Mucosa of descending colon (tissue), 3 donors: ENCODE measurements at regions not wholly inside any gene's neighbourhood (a gene's known extent, or its start where the extent isn't known, plus 50 kb on each side); places are given as distances from the start of the nearest gene placed in this dataset.

ENCODE experiments used
- ATAC-seq: fragments of 200-7000 bp; cut with Tn5 transposase; one replicate; pipeline ENCODE4 v1.9.1; 2020; ENCODE audit warnings: mild to moderate bottlenecking, moderate library complexity
- DNase-seq, 3 donors: peaks; one replicate each; pipeline ENCODE4 v3.0.0-alpha.2; 2020
- H3K36me3 ChIP-seq: fragments of 200-600 bp; one replicate; pipeline ENCODE4 v1.8.0; 2021; ENCODE audit warnings: low read depth, mild to moderate bottlenecking
- H3K4me1 ChIP-seq: fragments of 200-600 bp; one replicate; pipeline ENCODE4 v1.8.0; 2021; ENCODE audit warnings: low read depth, mild to moderate bottlenecking
- H3K4me3 ChIP-seq: fragments of 200-600 bp; one replicate; pipeline ENCODE4 v1.8.0; 2021; ENCODE audit warnings: mild to moderate bottlenecking
- H3K9me3 ChIP-seq: fragments of 200-600 bp; one replicate; pipeline ENCODE4 v1.8.0; 2021; ENCODE audit warnings: mild to moderate bottlenecking
- intact Hi-C, 2 donors: fragments of 100-400 bp; cut with DNase I in 1 of 2; cut with micrococcal nuclease in 1 of 2; formaldehyde crosslinking; loops; one replicate each; pipeline versions ENCODE4 v1.11.0 to v1.11.1; 2022; cut with DNase I, micrococcal nuclease
- TF ChIP-seq, protein P1 (sequence below): fragments of 200-600 bp; IDR thresholded peaks from one replicate; pipeline ENCODE4 v1.8.0; 2022; ENCODE audit warnings: antibody characterized with exemption, mild to moderate bottlenecking
- donor health status: DM: no; HTN: no; CAD: no; lungs with moderate emphysema.
- donor health status: DM: no; HTN: no; CAD: no.
- donor health status: DM: no; HTN: yes; CAD: no.

DNA sequence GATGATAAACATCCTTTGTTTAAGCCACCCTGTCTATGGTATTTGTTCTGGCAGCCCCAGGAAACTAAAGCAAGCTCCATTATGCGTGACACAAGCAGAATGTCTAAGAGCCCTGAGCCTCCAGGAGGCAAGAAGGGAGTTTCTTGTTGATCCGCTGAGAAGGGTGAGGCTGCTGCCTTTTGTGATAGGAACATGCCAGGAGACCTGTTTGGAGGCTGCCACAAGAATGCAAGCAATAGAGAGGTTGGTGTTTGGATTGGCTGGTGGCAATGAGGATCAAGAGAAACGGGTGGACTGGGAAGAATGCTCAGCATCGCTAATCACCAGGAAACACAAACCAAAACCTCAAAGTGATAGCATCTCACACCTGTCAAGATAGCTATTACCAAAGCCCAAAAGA lies 104.8 kb downstream of the ASB7 start:
- H3K36me3 ChIP-seq: no peaks in the 10 kb centered on the region
- no peaks in the 10 kb centered on the region for H3K9me3 ChIP-seq
- DNase-seq (no peak), ATAC-seq (no peak)
- H3K4me1 ChIP-seq: no peaks in the 10 kb centered on the region
- no peak overlapping the region for H3K4me3 ChIP-seq
- TF ChIP-seq, protein P1, sequence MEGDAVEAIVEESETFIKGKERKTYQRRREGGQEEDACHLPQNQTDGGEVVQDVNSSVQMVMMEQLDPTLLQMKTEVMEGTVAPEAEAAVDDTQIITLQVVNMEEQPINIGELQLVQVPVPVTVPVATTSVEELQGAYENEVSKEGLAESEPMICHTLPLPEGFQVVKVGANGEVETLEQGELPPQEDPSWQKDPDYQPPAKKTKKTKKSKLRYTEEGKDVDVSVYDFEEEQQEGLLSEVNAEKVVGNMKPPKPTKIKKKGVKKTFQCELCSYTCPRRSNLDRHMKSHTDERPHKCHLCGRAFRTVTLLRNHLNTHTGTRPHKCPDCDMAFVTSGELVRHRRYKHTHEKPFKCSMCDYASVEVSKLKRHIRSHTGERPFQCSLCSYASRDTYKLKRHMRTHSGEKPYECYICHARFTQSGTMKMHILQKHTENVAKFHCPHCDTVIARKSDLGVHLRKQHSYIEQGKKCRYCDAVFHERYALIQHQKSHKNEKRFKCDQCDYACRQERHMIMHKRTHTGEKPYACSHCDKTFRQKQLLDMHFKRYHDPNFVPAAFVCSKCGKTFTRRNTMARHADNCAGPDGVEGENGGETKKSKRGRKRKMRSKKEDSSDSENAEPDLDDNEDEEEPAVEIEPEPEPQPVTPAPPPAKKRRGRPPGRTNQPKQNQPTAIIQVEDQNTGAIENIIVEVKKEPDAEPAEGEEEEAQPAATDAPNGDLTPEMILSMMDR: no peak
- intact Hi-C loops: no loop called here

DNA sequence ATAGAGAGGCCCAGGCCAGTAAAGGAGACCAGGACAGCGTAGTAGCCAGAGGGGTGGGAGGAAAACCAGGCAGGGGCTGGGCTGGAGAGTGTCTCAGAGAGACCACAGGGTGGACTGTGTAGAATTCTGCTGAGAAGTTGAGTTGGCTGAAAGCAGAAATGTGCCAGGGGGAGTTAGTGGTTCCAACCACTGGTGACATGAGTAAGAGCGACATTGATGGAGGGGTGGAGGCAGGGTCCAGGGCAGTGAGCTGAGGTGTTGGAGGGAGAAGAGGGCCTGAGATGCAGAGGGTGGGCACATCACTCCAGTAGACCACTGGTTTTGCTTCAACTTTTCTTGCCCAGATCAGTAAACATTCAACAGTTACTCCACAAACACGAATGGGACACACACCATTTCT lies 106.5 kb downstream of the ASB7 start:
- no peak for DNase-seq
- no peak for ATAC-seq
- TF ChIP-seq, protein P1: no peak
- H3K4me3 ChIP-seq: no peak overlapping the region
- no peaks in the 10 kb centered on the region for H3K4me1 ChIP-seq
- no peaks in the 10 kb centered on the region for H3K36me3 ChIP-seq
- H3K9me3 ChIP-seq: no peaks in the 10 kb centered on the region
- intact Hi-C loops: no loop called here

DNA sequence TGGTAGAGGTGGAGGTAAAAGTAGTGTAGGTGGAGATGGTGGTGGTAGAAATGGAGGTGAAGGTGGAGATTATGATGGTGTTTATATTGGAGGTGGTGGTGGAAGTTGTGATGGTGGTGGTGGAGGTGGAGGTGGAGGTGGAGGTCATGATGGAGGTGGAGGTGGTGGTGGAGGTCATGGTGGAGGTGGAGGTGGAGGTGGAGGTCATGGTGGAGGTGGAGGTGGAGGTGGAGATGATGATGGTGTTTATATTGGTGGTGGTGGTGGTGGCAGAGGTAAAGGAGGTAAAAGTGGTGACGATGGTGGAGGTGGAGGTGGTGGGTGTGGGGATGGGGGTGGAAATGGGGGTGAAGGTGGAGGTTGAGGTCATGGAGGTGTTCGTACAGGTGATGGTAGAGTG lies 107.8 kb downstream of the ASB7 start:
- H3K36me3 ChIP-seq: no peaks in the 10 kb centered on the region
- ATAC-seq (no peak), DNase-seq (no peak)
- intact Hi-C loops: no loop called here
- TF ChIP-seq, protein P1: no peak
- no peaks in the 10 kb centered on the region for H3K4me1 ChIP-seq
- H3K4me3 ChIP-seq: no peak overlapping the region
- no peaks in the 10 kb centered on the region for H3K9me3 ChIP-seq

DNA sequence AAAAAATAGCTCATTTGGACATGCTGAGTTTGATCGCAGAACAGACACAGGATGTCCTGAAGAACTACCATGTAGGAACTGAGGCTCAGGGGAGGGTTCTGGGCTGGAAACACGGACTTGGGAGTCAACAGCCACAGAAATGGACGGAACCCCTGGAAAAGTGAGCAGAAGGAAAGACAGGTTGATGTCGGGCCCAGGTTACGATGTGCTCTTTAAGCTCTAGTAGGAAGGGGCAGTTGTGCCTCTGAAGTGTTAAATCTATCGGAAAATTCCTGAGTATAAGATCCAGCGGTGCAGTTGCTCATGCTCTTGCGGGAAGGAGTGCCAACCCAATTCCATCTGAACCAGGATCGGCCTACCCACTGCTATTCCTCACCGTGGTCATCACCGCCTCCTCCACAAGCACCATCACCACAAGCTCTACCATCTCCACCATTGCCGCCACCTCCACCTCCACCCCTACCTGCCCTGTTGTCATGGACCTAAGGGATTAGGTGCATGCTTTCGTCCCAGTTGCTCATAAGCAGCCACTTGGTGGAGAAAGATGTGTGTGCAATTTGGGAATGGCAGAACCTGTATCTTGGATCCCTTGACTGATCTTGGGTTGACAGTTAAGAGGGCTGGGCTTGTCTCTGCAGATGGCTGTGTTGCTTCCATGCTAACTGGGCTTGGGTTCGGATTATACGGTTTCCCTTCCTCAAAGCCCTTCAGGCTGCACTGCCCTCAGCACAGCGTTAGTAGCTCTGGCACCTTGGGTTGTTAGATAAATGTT lies 108.5 kb downstream of the ASB7 start:
- intact Hi-C loops: no loop called here
- H3K9me3 ChIP-seq: no peaks in the 10 kb centered on the region
- TF ChIP-seq, protein P1: no peak
- no peak overlapping the region for H3K4me3 ChIP-seq
- no peaks in the 10 kb centered on the region for H3K4me1 ChIP-seq
- DNase-seq (no peak), ATAC-seq (no peak)
- no peaks in the 10 kb centered on the region for H3K36me3 ChIP-seq

DNA sequence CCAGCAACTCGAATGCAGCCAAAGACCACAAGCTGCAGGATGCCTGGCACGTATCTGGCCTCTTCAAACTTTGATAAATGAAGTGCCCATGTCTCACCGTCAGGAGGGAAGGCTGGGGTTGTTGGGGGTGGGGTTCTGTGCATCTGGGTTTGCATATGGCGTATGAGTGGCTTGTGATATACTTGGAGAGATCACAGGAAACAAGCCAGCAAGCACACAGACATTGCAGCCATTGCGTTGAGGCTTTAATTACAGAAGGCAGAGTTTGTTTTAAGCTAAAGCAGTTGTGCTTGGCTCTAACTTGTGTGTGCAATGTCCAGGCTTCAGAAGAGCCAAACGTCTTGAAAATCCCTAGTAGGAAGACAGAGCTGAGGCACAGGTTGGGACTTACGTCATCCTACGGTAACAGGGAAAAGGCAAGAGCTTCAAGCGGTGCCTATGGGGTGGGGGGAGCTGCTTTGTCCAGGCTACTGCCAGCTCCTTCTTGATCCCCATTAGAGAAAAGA lies 109.2 kb downstream of the ASB7 start:
- Histone ChIP-seq H3K36me3 (no peaks in the 10 kb centered on the region), H3K9me3 (no peaks in the 10 kb centered on the region), H3K4me1 (no peaks in the 10 kb centered on the region), H3K4me3 (no peak overlapping the region)
- ATAC-seq (no peak), DNase-seq (no peak)
- intact Hi-C loops: no loop called here
- TF ChIP-seq, protein P1: no peak
